Renal cortical epithelial cell (primary cell): ENCODE measurements at regions not wholly inside any gene's neighbourhood (a gene's known extent, or its start where the extent isn't known, plus 50 kb on each side); places are given as distances from the start of the nearest gene placed in this dataset.
A peak's percentile ranks its signal among the peaks of the same experiment; 100 is the strongest.

Experiments used
- DNase-seq: peaks from one replicate; pipeline ENCODE4 v3.0.0-alpha.2; 2011; ENCODE audit warnings: low read depth

DNA sequence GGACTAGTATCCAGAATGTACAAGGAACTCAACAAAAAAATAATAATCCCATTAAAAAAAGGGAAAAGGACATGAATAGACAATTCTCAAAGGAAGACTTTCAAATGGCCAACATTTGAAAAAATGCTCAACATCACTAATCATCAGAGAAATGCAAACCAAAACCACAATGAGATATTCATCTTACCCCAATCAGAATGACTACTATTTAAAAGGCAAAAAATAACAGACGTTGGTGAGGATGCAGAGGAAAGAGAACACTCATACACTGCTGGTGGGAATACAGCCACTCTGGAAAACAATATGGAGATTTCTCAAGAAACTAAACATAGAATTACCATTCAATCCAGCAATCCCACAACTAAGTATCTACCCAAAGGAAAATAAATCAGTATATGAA is 133.1 kb downstream of the KDR start:
- DNase-seq = no peak

DNA sequence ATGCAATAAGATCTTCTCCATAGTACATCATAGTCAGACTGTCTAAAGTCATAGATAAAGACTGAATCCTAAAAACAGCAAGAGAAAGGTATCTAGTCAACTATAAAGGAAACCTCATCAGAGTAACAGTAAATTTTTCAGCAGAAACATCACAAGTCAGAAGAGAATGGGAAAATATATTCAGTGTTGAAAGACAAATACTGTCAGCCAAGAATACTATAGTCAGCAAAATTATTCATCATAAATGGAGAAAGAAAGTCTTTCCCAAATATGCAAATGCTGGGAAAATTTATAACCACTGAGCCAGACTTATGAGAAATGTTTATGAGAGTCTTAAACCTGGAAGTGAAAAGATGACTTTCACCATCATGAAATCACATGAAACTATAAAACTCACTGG is 136.7 kb downstream of the KDR start:
- no peak for DNase-seq

- no peak for DNase-seq
These were observed 139.1 kb downstream of the KDR start for GRCh38 chr4:54986095-54986846.

DNA sequence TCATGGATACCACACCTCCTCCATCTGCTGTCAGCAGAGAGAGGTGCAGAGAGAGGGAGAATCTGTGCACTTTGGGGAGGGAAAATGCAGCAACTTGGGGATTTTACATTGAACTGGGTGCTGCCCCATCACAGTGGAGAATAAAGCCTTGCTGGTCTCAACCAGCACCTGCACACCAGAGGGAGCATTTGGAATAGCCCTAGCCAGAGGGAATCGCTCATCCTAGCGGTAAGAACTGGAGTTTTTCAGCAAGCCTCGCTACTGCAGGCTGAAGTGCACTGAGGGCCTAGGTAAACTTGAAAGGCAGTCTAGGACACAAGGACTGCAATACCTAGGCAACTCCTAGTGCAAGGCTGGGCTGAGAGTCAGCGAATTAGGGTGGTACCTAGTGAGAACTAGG is 148.7 kb downstream of the KDR start:
- DNase-seq = no peak

GRCh38 chr4:54976031-54976430 is 149.4 kb downstream of the KDR start:
- no peak for DNase-seq

DNA sequence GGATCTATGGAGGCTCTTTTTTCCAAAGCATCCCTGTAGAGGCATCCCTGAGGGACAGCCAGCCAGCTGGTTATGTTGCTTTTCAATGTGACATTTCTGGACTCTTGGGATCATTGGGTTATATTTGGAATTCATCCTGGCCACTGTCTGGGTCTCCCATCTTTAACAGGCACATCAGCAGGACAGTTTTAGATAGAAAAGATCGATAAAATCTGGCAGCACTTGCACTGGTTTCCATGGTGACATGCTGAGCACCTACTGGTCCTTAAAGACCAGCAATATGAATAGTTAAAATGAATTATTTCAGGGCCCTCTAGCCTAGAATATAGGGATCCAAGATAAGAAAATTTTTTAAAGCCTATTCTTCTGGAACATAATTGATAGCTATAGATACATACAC is 151.6 kb downstream of the KDR start:
- DNase-seq = no peak

DNA sequence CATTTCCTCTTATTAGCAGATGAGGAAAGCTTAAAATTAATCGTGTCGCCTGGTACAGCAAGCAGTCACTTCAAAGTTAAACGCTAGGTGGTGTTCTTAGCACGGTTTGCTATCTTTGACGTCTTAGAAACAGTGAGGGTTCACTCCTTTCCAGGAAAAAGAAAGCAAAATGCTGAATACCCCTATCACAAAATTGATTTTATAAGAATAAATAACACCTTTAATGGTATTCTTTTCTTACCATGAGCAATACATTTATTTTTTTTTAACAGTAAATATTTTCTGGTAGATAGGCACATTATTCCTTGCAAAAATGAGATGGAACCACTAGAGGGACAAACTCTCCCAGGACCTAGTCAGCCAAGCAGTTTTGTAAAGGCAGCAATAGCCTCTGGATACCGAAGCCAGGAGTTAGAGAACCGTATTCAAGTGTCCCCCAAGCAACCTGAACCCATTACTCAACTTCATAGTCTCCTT is 153.9 kb downstream of the KDR start:
- DNase-seq = peak; percentile 53

DNA sequence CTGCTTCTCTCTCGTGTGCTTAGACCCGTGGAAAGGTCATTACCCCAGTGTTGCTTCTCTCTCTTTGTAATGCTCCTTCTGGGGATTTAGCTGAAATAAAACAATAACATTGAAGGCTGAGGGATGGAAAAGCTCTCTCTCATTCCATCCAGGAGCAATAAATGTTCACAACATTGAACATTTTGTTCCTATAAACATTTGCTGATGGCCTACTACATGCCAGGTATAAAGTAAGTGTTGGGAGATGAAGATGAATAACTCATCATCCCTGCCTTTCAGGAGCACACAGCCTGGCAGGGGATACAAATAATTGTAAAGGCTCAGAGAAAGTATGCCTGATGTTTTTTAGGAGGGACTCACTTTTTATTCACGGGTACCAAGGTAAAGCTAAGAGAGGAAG is 158.1 kb downstream of the KDR start:
- DNase-seq = no peak

- peak; percentile 28 for DNase-seq
These were observed 163.9 kb downstream of the KDR start for GRCh38 chr4:54961357-54961975.

DNA sequence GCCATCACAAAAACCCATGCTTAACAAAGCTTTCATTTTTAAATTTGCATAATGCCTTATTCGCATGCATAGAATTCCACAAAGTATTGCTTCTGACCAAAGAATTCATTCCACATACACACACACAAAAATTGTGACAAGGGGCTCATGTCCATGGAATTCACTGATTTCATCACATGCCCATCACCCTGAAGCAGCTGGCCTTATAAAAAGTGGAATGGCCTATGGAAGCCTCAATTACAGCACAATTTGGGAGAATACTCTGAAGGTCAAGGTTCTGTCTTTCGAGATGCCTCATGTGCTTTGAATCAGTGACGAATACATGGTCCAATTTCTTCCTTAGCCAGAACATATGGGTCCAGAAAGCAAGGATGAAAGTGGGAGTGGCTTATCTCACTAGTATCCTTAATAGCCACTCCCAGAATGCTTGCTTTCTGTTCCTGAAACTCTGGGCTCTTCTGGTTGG is 165.7 kb downstream of the KDR start:
- no peak for DNase-seq

DNA sequence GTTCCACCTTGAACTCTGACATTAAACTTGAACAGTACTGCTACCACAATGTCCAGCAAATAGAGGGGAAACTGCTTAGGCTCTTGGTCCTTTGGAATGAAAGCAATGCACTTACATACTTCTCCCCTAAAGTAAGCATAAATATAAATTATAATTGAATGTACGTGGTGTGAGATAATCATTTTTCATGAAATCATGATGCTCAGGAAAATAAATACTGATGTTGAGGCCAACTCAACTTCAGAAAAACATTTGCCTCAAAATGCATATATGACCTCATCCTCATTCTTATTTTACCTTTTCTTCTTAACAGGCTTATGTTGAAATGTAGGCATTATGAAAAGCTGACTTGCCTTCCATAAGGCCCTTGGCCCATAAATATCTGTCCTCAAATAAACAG is 166.3 kb downstream of the KDR start:
- no peak for DNase-seq

DNA sequence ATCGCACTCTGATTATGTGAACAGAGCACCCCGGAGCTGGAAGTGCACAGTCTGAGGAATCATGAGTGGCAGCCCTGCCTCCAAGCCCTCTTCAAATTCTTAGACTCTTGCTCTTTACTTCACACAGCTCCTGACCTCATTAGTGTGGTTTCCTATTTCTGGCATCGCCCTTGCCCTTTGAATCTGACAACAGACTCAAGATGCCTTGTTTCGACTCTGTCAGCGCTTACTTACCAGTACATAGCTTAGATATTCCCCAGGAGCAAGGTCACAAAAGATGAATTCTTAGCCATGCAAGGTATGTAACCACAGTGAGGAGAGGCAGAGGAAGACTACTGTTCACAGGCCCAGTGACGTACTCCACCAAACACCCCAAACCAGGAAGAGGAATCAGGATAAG is 167.2 kb downstream of the KDR start:
- no peak for DNase-seq

- DNase-seq = no peak
These were observed 170.6 kb downstream of the KDR start for GRCh38 chr4:54954656-54955388.

DNA sequence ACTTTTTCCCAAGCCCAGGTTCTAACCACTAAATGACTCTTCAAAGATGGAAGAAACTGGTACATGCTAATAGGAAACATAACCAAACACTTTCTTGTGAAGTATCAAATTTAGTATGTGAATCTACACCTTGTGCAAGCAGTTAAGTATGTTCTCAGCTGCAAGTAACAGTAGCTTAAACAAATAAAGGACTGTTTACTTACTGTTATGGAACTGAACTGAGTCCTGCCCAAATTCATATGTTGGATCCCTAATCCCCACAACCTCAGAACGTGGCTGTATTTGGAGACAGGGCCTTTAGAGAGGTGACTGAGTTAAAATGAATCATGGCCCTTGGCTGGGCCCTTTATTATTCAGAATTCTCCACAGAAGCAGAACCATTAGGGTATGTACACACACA is 178.7 kb downstream of the KDR start:
- no peak for DNase-seq

DNA sequence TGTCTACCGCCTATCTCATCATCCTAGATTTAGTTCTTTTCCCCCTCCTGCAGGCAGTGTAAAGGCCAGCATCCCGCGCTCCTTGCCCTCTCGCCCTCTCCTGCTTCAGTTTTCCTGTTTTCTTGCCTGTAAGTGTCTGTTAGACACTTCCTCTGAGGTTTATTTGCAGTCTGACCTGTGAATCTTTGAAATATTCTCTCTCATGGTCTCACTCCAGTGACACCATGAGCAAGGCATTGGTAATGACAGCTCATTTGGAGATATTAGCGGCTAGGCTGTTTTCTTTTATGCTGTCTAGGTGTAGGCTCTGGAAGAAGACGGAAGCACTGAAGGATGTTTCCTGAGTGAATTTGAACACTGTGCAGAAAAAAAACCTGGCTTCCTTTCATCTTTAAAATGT is 179.6 kb downstream of the KDR start:
- no peak for DNase-seq

DNA sequence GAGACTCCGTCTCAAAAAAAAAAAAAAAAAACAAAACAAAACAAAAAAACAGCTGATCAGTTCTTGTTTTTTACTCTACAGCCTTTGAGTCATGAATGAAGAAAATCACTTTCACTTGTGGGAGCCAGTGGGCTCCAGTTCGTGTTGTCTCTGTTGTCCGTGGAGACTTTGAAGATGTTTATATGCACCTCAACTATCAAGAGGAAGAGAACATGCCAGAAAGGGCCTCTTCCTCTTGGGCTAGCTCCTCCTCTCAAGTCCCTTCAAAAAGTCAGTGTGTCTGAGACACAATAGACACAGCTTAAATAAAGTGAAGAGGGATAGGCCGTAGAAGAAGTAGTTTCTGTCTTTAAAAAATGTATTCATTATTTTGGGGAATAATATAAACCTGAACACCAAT is 182.7 kb downstream of the KDR start:
- no peak for DNase-seq

GRCh38 chr4:54941994-54942552 is 183.3 kb downstream of the KDR start:
- peak; percentile 13 for DNase-seq

DNA sequence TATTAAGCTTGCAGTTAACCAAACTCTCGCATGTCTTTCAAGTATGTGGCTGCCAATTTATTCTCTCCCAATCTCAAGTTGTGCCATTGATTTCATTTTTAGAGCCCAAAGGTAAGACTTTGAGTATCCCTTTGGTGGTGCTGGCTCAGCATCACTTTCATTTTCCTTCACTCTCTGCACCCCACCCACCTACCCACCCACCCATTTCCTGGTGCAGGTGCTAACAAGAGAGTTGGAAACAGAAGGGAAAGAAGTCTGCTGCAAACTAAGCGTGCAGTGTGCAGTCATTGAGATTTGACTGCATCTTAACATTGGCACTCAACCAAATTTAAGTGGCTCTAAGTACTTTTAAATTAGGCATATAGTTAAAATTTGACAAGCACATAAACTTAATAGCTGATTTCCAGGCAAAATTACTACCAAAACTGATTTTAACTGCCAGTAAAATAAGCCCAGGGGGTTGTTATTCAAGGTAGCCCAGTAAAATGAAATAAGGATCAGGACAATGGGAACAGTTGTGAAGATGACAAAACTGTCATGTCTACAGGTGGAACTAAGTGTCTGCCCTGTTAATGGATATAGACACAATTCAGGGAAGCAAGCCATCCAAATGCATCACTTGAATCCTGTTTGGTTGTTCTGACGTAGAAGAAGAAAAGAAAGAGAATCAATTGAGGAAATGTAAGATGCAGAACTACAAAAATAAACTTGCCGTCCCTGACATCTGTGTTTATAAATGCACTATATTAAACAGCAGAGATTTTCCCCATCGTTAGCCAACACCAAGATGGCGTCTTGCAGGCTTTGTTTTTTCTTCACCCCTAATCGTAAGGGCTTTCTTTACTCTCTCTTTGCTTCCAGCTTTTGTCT is 184.2 kb downstream of the KDR start:
- DNase-seq = no peak

GRCh38 chr4:54937501-54937900 is 187.9 kb downstream of the KDR start:
- no peak for DNase-seq

- no peak for DNase-seq
These were observed 191.8 kb downstream of the KDR start for GRCh38 chr4:54933579-54933978.

DNA sequence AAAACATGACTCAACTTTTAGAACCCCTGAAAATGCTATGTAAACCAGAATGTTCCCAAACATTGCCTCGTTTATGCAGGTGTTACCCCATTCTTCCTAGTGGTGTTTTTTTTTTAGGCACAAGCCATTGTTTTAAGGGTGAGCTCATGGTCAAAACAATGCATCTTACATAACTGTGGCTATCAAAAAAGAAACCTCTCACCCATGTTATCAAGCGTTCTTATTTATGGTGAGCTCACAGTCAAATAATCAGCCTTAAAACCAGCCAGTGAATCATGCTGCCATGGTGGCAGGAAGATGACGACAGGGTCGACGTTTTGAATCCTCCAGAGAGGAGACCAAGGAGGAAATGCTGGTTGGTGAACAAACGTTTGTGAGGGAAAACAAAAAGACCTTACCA is 195.2 kb downstream of the KDR start:
- peak; percentile 71 for DNase-seq

- DNase-seq = no peak
These were observed 195.9 kb downstream of the KDR start for GRCh38 chr4:54929459-54929858.
